Left ventricle myocardium inferior (tissue), 1 donor: ENCODE measurements at regions not wholly inside any gene's neighbourhood (a gene's known extent, or its start where the extent isn't known, plus 50 kb on each side); places are given as distances from the start of the nearest gene placed in this dataset.

Experiments
- DNase-seq: peaks from one replicate; pipeline ENCODE4 v3.0.0-alpha.2; 2020
- H3K27ac ChIP-seq: fragments of 200-600 bp; replicated peaks from 2 replicates; pipeline ENCODE4 v1.8.0; 2021
- H3K27me3 ChIP-seq: fragments of 200-600 bp; 2 replicates; pipeline ENCODE4 v1.8.0; 2021; ENCODE audit warnings: low read depth
- H3K36me3 ChIP-seq: fragments of 200-600 bp; 2 replicates; pipeline ENCODE4 v1.8.0; 2021
- H3K4me1 ChIP-seq: fragments of 200-600 bp; 2 replicates; pipeline ENCODE4 v1.8.0; 2021
- H3K4me3 ChIP-seq: fragments of 200-600 bp; 2 replicates; pipeline ENCODE4 v1.8.0; 2021; ENCODE audit warnings: mild to moderate bottlenecking, moderate library complexity
- H3K9me3 ChIP-seq: fragments of 200-600 bp; replicated peaks from 2 replicates; pipeline ENCODE4 v1.8.0; 2021
- intact Hi-C: fragments of 100-400 bp; cut with micrococcal nuclease; formaldehyde crosslinking; loops from one replicate; pipeline ENCODE4 v1.11.0; 2022
- TF ChIP-seq, protein P1 (sequence below): fragments of 200-600 bp; IDR thresholded peaks from 2 replicates; pipeline ENCODE4 v1.8.0; 2021; ENCODE audit warnings: antibody characterized with exemption, mild to moderate bottlenecking, borderline replicate concordance
- donor health status: DM: no; HTN: yes; CAD: no; lungs with severe emphysema.

DNA sequence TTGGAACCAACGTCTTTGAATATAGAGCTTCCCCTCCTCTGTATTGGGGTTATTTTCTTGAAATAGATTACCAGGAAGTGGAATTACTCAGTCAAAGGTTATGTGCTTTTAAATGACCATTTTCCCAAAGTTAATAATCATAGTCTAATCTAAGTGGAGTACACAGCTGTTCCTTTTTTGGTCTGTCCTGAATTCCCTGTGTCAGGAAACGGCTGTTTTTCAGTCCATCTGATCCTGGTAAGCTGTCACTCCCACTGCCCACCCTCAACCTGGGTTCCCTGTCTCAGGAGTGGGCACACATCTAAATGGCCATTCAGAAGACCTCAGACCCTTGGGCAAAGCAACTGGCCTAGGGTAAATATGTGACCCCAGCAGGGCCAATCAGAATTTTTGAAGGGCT is 57.6 kb upstream of the KSR1 start:
- Histone ChIP-seq H3K27ac (no peak overlapping the region), H3K36me3 (no peaks in the 10 kb centered on the region), H3K9me3 (no peaks in the 10 kb centered on the region), H3K4me1 (peaks cover 15% of the 10 kb centered on the region), H3K27me3 (no peaks in the 10 kb centered on the region), H3K4me3 (no peak overlapping the region)
- no peak for DNase-seq
- TF ChIP-seq, protein P1, sequence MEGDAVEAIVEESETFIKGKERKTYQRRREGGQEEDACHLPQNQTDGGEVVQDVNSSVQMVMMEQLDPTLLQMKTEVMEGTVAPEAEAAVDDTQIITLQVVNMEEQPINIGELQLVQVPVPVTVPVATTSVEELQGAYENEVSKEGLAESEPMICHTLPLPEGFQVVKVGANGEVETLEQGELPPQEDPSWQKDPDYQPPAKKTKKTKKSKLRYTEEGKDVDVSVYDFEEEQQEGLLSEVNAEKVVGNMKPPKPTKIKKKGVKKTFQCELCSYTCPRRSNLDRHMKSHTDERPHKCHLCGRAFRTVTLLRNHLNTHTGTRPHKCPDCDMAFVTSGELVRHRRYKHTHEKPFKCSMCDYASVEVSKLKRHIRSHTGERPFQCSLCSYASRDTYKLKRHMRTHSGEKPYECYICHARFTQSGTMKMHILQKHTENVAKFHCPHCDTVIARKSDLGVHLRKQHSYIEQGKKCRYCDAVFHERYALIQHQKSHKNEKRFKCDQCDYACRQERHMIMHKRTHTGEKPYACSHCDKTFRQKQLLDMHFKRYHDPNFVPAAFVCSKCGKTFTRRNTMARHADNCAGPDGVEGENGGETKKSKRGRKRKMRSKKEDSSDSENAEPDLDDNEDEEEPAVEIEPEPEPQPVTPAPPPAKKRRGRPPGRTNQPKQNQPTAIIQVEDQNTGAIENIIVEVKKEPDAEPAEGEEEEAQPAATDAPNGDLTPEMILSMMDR = no peak
- intact Hi-C loops = no loop called here

DNA sequence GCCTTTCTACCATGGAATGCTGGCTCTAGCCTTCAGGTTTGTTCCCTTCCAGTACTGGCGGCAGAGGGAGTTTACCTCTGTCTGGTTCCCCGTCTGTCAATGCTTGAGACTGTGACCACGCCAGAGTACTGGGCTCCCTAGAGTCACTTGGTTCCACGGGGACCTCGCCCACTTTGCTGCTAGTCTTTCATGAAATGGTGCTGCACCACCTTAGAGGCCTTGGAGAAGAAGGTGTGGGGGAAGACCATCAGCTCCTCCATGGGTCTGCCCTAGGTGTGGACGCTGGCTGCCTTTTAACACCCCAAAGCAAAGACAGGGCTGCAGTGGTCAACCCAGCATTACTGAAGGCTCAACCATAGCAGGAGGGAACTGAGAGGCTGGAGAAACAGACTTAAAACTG is 55.3 kb upstream of the KSR1 start:
- no peak overlapping the region for H3K4me3 ChIP-seq
- H3K4me1 ChIP-seq = peaks cover 14% of the 10 kb centered on the region
- no peaks in the 10 kb centered on the region for H3K9me3 ChIP-seq
- TF ChIP-seq, protein P1 = no peak
- no peak overlapping the region for H3K27ac ChIP-seq
- no peaks in the 10 kb centered on the region for H3K36me3 ChIP-seq
- intact Hi-C loops = no loop called here
- H3K27me3 ChIP-seq = no peaks in the 10 kb centered on the region
- no peak for DNase-seq

DNA sequence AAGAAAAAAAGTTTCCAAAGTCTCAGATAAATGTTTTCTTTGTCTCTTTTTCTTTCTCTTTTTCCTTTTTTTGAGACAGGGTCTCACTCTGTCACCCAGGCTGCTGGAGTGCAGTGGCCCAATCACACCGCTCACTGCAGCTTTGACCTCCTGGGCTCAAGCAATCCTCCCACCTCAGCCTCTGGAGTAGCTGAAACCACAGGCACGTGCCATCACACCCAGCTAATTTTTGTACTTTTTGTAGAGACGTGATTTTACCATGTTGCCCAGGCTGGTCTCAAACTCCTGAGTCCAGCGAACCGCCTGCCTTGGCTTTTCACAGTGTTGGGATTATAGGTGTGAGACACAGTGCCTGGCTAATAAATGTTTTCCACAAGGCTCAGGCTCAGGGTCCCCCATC is 53.3 kb upstream of the KSR1 start:
- no peaks in the 10 kb centered on the region for H3K36me3 ChIP-seq
- H3K9me3 ChIP-seq = no peaks in the 10 kb centered on the region
- H3K4me1 ChIP-seq = peaks cover 4% of the 10 kb centered on the region
- TF ChIP-seq, protein P1 = no peak
- H3K27ac ChIP-seq = no peak overlapping the region
- intact Hi-C loops = no loop called here
- no peak overlapping the region for H3K4me3 ChIP-seq
- no peaks in the 10 kb centered on the region for H3K27me3 ChIP-seq
- DNase-seq = no peak

DNA sequence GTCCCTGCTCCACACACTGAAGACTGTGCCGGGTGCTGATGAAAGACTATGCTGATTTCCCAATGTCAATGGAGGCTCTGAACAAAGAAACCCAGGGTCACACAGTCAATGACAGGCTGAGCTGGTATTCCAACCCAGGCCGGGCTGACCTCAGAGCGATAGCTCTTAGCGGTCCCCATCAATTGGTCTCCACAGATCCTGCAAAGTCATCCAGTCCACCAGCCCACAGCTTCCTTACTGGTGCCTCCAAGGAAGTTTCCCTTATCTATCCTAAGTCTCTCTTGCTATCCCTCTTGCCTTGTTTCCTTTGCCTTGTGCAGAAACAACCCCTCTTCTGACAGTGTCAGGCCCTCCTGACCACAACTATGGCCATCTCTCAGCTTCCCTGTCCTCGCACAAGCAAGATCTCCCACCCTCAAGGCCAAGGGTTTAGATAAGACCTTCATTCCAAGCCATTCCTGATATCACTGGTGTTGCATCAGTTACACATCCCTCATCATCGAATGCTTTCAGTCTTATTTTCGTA is 52.7 kb upstream of the KSR1 start:
- intact Hi-C loops = no loop called here

DNA sequence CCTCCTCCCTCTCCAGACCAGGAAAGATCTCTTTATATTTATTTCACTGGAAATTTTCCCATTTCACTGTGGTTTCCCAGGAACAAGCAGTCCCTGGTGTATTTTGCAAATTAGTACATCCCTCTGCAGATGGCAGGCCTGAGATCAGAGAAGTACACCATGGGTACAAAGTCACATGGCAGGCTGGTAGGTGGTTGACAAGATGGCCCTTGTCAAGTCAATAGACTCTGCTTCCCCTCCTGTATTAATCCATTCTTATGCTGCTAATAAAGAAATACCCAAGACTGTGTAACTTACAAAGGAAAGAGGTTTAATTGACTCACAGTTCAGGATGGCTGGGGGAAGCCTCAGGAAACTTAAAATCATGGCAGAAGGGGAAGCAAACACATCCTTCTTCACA is 51.6 kb upstream of the KSR1 start:
- Histone ChIP-seq H3K27me3 (no peaks in the 10 kb centered on the region), H3K4me3 (no peak overlapping the region), H3K36me3 (no peaks in the 10 kb centered on the region), H3K9me3 (no peaks in the 10 kb centered on the region), H3K4me1 (peaks cover 15% of the 10 kb centered on the region), H3K27ac (no peak overlapping the region)
- TF ChIP-seq, protein P1 = no peak
- no peak for DNase-seq
- intact Hi-C loops = no loop called here

More for the DNA sequence above, 52.7 kb upstream of the KSR1 start:
- Histone ChIP-seq H3K9me3 (no peaks in the 10 kb centered on the region), H3K36me3 (no peaks in the 10 kb centered on the region), H3K4me3 (no peak overlapping the region), H3K27me3 (no peaks in the 10 kb centered on the region), H3K4me1 (peaks cover 10% of the 10 kb centered on the region), H3K27ac (no peak overlapping the region)
- TF ChIP-seq, protein P1 = no peak
- no peak for DNase-seq
